GM12864 (cell line): ENCODE measurements at regions not wholly inside any gene's neighbourhood (a gene's known extent, or its start where the extent isn't known, plus 50 kb on each side); places are given as distances from the start of the nearest gene placed in this dataset.

Experiments used
- DNase-seq: peaks from one replicate; pipeline ENCODE4 v3.0.0-alpha.2; 2011; ENCODE audit warnings: low read depth
- H3K4me3 ChIP-seq: 2 replicates; pipeline ENCODE4 v1.5.1; 2011; ENCODE audit warnings: mild to moderate bottlenecking, low read depth, low read length, control low read depth
- TF ChIP-seq, protein P1 (sequence below): IDR thresholded peaks from 2 replicates; pipeline ENCODE4 v1.5.1; 2011; ENCODE audit warnings: low read depth, mild to moderate bottlenecking, moderate library complexity, low read length, control low read depth, inconsistent platforms; ENCODE audit errors: missing control alignments

DNA sequence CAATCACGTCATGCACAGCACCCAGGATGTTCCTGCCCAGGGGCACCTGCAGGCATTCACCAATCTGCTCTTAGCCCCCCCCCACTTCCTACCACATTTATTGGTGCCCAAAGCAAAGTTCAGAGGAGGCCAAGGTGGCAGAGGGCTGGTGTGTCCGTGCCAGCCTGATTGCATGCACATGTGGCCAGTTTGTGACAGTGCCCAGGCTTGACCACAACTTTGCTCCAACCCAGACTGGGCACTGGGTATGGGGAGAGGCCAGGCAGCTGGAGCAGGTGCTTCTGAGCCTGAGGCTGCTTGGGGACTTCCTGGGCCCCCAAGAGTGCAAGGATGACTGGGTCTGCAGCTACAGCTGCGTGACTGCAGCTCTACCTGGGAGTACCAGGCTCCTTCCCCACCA lies 192.3 kb upstream of the BCHE start:
- no peak overlapping the region for H3K4me3 ChIP-seq
- no peak for DNase-seq
- TF ChIP-seq, protein P1, sequence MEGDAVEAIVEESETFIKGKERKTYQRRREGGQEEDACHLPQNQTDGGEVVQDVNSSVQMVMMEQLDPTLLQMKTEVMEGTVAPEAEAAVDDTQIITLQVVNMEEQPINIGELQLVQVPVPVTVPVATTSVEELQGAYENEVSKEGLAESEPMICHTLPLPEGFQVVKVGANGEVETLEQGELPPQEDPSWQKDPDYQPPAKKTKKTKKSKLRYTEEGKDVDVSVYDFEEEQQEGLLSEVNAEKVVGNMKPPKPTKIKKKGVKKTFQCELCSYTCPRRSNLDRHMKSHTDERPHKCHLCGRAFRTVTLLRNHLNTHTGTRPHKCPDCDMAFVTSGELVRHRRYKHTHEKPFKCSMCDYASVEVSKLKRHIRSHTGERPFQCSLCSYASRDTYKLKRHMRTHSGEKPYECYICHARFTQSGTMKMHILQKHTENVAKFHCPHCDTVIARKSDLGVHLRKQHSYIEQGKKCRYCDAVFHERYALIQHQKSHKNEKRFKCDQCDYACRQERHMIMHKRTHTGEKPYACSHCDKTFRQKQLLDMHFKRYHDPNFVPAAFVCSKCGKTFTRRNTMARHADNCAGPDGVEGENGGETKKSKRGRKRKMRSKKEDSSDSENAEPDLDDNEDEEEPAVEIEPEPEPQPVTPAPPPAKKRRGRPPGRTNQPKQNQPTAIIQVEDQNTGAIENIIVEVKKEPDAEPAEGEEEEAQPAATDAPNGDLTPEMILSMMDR: no peak

GRCh38 chr3:166013073-166013679 lies 176.0 kb upstream of the BCHE start:
- TF ChIP-seq, protein P1: peak; percentile 18
- no peak for DNase-seq
- H3K4me3 ChIP-seq: no peak overlapping the region

DNA sequence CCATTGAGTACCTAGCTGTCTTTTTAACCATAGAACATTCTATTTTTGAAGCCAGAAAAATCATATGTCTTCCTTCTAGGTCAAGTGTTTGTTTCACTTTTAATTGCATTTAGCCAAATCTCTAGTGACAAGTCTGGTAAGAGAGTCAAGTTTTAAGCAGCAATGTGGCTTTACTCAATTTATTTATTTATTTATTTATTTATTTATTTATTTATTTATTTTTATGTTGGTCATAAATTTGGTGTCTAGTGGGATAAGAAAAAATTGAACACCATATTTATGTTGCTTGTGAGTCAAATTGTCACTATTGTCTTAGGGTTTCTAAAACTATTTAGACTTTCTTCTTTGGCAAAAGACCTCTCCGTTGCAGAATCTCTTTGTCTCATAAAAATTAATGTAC lies 174.5 kb upstream of the BCHE start:
- TF ChIP-seq, protein P1: no peak
- no peak for DNase-seq
- no peak overlapping the region for H3K4me3 ChIP-seq

- DNase-seq: no peak
- H3K4me3 ChIP-seq: no peak overlapping the region
- TF ChIP-seq, protein P1: no peak
Observed at GRCh38 chr3:166005126-166005525, 167.9 kb upstream of the BCHE start.

DNA sequence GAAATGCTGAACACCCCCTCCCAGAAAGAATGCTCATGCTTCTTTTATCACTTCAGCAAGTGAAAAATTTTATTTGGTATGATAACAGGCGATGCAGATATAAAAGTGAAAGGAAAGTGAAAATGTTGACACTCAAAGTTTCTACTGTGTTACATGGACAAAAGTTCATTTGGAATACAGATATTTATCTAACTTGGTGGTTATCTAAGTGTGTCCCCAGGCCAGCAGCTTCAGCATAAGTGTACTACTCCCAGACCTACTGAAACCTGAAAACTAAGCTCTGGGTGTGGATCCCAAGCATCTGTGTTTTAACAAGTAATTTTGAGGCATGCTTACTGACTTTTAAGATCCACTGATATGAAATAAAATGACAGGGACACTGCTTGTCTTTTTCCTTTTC lies 157.1 kb upstream of the BCHE start:
- TF ChIP-seq, protein P1: no peak
- DNase-seq: no peak

DNA sequence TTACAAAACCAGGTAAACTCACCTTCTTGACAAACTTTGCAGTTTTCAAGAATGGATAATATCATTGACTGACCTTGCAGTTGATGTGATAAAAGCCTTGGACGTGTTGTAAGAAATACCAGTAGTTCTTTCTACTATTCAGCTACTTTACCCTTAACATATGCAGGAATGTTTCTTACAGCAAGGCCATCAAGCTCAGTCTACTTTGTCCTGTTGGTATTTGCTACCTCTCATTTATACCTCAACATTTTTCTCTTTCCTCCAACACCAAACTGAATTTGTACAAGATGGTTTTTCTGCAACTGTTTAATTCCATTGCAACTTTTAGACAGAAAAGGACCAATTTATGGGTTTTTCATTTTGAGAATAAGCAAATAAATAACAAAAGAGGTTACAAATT lies 147.4 kb upstream of the BCHE start:
- no peak for DNase-seq
- TF ChIP-seq, protein P1: no peak
- no peak overlapping the region for H3K4me3 ChIP-seq

More for the DNA sequence above, 157.1 kb upstream of the BCHE start:
- H3K4me3 ChIP-seq: no peak overlapping the region

- DNase-seq: no peak
- TF ChIP-seq, protein P1: no peak
- H3K4me3 ChIP-seq: no peak overlapping the region
Observed at GRCh38 chr3:165983284-165983683, 146.1 kb upstream of the BCHE start.
